ENCODE measurements at regions not wholly inside any gene's neighbourhood (a gene's known extent, or its start where the extent isn't known, plus 50 kb on each side); places are given as distances from the start of the nearest gene placed in this dataset.

- TF ChIP-seq CTCF (IDR thresholded peaks at IDR 0.05; ENCODE audit: control extremely low read depth, extremely low read depth), result no peak
- no peaks in the 10 kb centered on the region for H3K4me1 ChIP-seq (ENCODE audit: control insufficient read depth in 5 of 5, insufficient read depth in 5 of 5, low read length in 5 of 5)
- H3K36me3 ChIP-seq (ENCODE audit: control insufficient read depth in 4 of 4, insufficient read depth in 4 of 4, low read length in 4 of 4), result no peaks in the 10 kb centered on the region
- H3K9me3 ChIP-seq (ENCODE audit: control insufficient read depth in 4 of 4, insufficient read depth in 3 of 4, low read length in 3 of 4), result no peaks in the 10 kb centered on the region
- no peaks in the 10 kb centered on the region for H3K27me3 ChIP-seq (ENCODE audit: control insufficient read depth in 3 of 3, insufficient read depth in 3 of 3, low read length in 2 of 3)
- H3K4me3 ChIP-seq, result no peak overlapping the region
- WGBS, 2 donors, result 55 to 65% methylated on average over 1 of the region's 1 CpG
- no peak overlapping the region for H3K27ac ChIP-seq (ENCODE audit: low read depth in 1 of 2, low read length in 1 of 2)
- ATAC-seq (ENCODE audit: insufficient read depth, low FRiP score) (peak; percentile 39), DNase-seq (no peak)
- H3K9ac ChIP-seq (ENCODE audit: insufficient read depth in 1 of 2, low read length in 2 of 2), result no peak overlapping the region
Observed at GRCh38 chr9:26264709-26265601, 586.7 kb upstream of the TUSC1 start.

GRCh38 chr9:26263478-26263877, 585.2 kb upstream of the TUSC1 start:
- H3K4me3 ChIP-seq, result no peak overlapping the region
- H3K4me1 ChIP-seq (ENCODE audit: control insufficient read depth in 5 of 5, insufficient read depth in 5 of 5, low read length in 5 of 5), result no peaks in the 10 kb centered on the region
- H3K27ac ChIP-seq (ENCODE audit: low read depth in 1 of 2, low read length in 1 of 2), result no peak overlapping the region
- no peak overlapping the region for H3K9ac ChIP-seq (ENCODE audit: insufficient read depth in 1 of 2, low read length in 2 of 2)
- DNase-seq (no peak), ATAC-seq (ENCODE audit: insufficient read depth, low FRiP score) (no peak)
- H3K9me3 ChIP-seq (ENCODE audit: control insufficient read depth in 4 of 4, insufficient read depth in 3 of 4, low read length in 3 of 4), result no peaks in the 10 kb centered on the region
- no peaks in the 10 kb centered on the region for H3K36me3 ChIP-seq (ENCODE audit: control insufficient read depth in 4 of 4, insufficient read depth in 4 of 4, low read length in 4 of 4)
- no peaks in the 10 kb centered on the region for H3K27me3 ChIP-seq (ENCODE audit: control insufficient read depth in 3 of 3, insufficient read depth in 3 of 3, low read length in 2 of 3)
- no peak for TF ChIP-seq CTCF (IDR thresholded peaks at IDR 0.05; ENCODE audit: control extremely low read depth, extremely low read depth)

GRCh38 chr9:26262421-26263107, 584.3 kb upstream of the TUSC1 start:
- H3K36me3 ChIP-seq (ENCODE audit: control insufficient read depth in 4 of 4, insufficient read depth in 4 of 4, low read length in 4 of 4), result no peaks in the 10 kb centered on the region
- TF ChIP-seq CTCF (IDR thresholded peaks at IDR 0.05; ENCODE audit: control extremely low read depth, extremely low read depth), result no peak
- DNase-seq (no peak), ATAC-seq (ENCODE audit: insufficient read depth, low FRiP score) (no peak)
- H3K27me3 ChIP-seq (ENCODE audit: control insufficient read depth in 3 of 3, insufficient read depth in 3 of 3, low read length in 2 of 3), result no peaks in the 10 kb centered on the region
- WGBS, 2 donors, result 76 to 82% methylated on average over 1 of the region's 1 CpG
- H3K9ac ChIP-seq (ENCODE audit: insufficient read depth in 1 of 2, low read length in 2 of 2), result no peak overlapping the region
- no peaks in the 10 kb centered on the region for H3K9me3 ChIP-seq (ENCODE audit: control insufficient read depth in 4 of 4, insufficient read depth in 3 of 4, low read length in 3 of 4)
- no peaks in the 10 kb centered on the region for H3K4me1 ChIP-seq (ENCODE audit: control insufficient read depth in 5 of 5, insufficient read depth in 5 of 5, low read length in 5 of 5)
- H3K4me3 ChIP-seq, result no peak overlapping the region
- H3K27ac ChIP-seq (ENCODE audit: low read depth in 1 of 2, low read length in 1 of 2), result no peak overlapping the region

All from lung (tissue), 11 donors.